Thyroid gland (tissue), 4 donors: ENCODE measurements at regions not wholly inside any gene's neighbourhood (a gene's known extent, or its start where the extent isn't known, plus 50 kb on each side); places are given as distances from the start of the nearest gene placed in this dataset.

Experiments
- DNase-seq, 2 donors: peaks; one replicate each; pipeline ENCODE4 v3.0.0-alpha.2; 2019
- H3K27ac ChIP-seq, 3 donors: fragments of 200-600 bp; sonication (generic); 1 replicate in 2 of 3; 2 replicates in 1 of 3; pipeline ENCODE4 v1.5.1; 2016 to 2019; ENCODE audit warnings: mild to moderate bottlenecking in 1 of 3, moderate library complexity in 1 of 3
- H3K27me3 ChIP-seq: fragments of 200-600 bp; sonication (generic); one replicate; pipeline ENCODE4 v1.5.1; 2019
- H3K36me3 ChIP-seq, 2 donors: fragments of 200-600 bp; sonication (generic); one replicate each; pipeline ENCODE4 v1.5.1; 2016 to 2019
- H3K4me1 ChIP-seq, 2 donors: fragments of 200-600 bp; sonication (generic); one replicate each; pipeline ENCODE4 v1.5.1; 2017 to 2019
- H3K4me3 ChIP-seq, 3 donors: fragments of 200-600 bp; sonication (generic); replicated peaks in 1 of 3; 1 replicate in 2 of 3; 2 replicates in 1 of 3; pipeline ENCODE4 v1.5.1; 2016; ENCODE audit warnings: mild to moderate bottlenecking in 1 of 3
- H3K9me3 ChIP-seq: fragments of 200-600 bp; sonication (generic); one replicate; pipeline ENCODE4 v1.5.1; 2017
- CTCF ChIP-seq, 6 experiments: fragments of 200-600 bp in 3 of 6; fragments of 450-650 bp in 3 of 6; sonication (generic) in 3 of 6; IDR thresholded peaks; one replicate each; pipeline ENCODE4 v1.5.1; 2016 to 2019; ENCODE audit warnings: antibody characterized with exemption in 6 of 6, mild to moderate bottlenecking in 2 of 6, inconsistent platforms in 1 of 6, moderate library complexity in 1 of 6
- POLR2A ChIP-seq, 2 donors: fragments of 450-650 bp; IDR thresholded peaks; one replicate each; pipeline ENCODE4 v1.6.1; 2017; ENCODE audit warnings: antibody characterized with exemption in 2 of 2, mild to moderate bottlenecking in 2 of 2, moderate library complexity in 1 of 2
- WGBS, 2 donors: methylation state at CpG; one replicate each; pipeline ENCODE4 v1.1.5; 2017; 5-methylcytosine and 5-hydroxymethylcytosine counted together
- intact Hi-C: fragments of 100-400 bp; cut with DNase I; formaldehyde crosslinking; loops from one replicate; pipeline ENCODE4 v1.15.1; 2023

GRCh38 chr2:13019781-13020180 lies 303.0 kb downstream of the TRIB2 start:
- H3K27me3 ChIP-seq = no peaks in the 10 kb centered on the region
- DNase-seq = no peak
- intact Hi-C loops = no loop called here
- TF ChIP-seq CTCF (IDR thresholded peaks at IDR 0.05) = no peak
- no peak for TF ChIP-seq POLR2A (IDR thresholded peaks at IDR 0.05)
- no peaks in the 10 kb centered on the region for H3K9me3 ChIP-seq
- H3K4me3 ChIP-seq = no peak overlapping the region
- H3K36me3 ChIP-seq = no peaks in the 10 kb centered on the region
- no peak overlapping the region for H3K27ac ChIP-seq
- 83 to 94% methylated on average over 3 of the region's 3 CpGs for WGBS, 2 donors
- H3K4me1 ChIP-seq = no peaks in the 10 kb centered on the region

DNA sequence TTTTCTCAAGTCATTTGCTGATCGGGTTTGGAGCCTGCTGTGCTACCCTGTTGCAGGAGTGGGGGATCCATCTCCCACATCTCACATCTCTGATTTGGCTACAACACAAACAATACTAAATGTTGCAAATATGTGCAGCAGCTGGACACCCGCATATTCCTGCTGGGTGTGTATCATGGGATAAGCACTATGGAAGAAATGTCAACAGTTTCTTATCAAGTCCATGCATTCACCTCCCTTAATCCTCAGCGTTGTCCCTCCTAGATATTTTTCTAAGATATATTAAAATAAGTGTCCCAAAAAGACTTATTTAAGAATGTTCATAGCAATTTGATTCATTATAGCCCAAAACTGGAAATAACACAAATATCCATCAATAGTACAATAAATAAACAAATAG lies 303.7 kb downstream of the TRIB2 start:
- H3K4me1 ChIP-seq = no peaks in the 10 kb centered on the region
- no peaks in the 10 kb centered on the region for H3K36me3 ChIP-seq
- no peaks in the 10 kb centered on the region for H3K9me3 ChIP-seq
- no peak overlapping the region for H3K4me3 ChIP-seq
- no peak for DNase-seq
- H3K27ac ChIP-seq = no peak overlapping the region
- 80 to 85% methylated on average over 3 of the region's 3 CpGs for WGBS, 2 donors
- no peaks in the 10 kb centered on the region for H3K27me3 ChIP-seq
- TF ChIP-seq POLR2A (IDR thresholded peaks at IDR 0.05) (no peak), CTCF (IDR thresholded peaks at IDR 0.05) (no peak)
- intact Hi-C loops = no loop called here

- Histone ChIP-seq H3K9me3 (no peaks in the 10 kb centered on the region), H3K27ac (no peak overlapping the region), H3K4me1 (no peaks in the 10 kb centered on the region), H3K4me3 (no peak overlapping the region), H3K36me3 (no peaks in the 10 kb centered on the region), H3K27me3 (no peaks in the 10 kb centered on the region)
- no peak for DNase-seq
- TF ChIP-seq CTCF (IDR thresholded peaks at IDR 0.05) (no peak), POLR2A (IDR thresholded peaks at IDR 0.05) (no peak)
- intact Hi-C loops = no loop called here
- 50 to 58% methylated on average over 3 of the region's 3 CpGs for WGBS, 2 donors
These were observed 304.8 kb downstream of the TRIB2 start for GRCh38 chr2:13021470-13021957.

GRCh38 chr2:13030606-13031005 lies 313.9 kb downstream of the TRIB2 start:
- no peak overlapping the region for H3K27ac ChIP-seq
- H3K4me3 ChIP-seq = no peak overlapping the region
- no peak for TF ChIP-seq CTCF (IDR thresholded peaks at IDR 0.05)
- TF ChIP-seq POLR2A (IDR thresholded peaks at IDR 0.05) = no peak
- DNase-seq = no peak
- no peaks in the 10 kb centered on the region for H3K27me3 ChIP-seq
- 92 to 96% methylated on average over 2 of the region's 2 CpGs for WGBS, 2 donors
- H3K9me3 ChIP-seq = no peaks in the 10 kb centered on the region
- H3K36me3 ChIP-seq = no peaks in the 10 kb centered on the region
- H3K4me1 ChIP-seq = no peaks in the 10 kb centered on the region
- intact Hi-C loops = no loop called here

DNA sequence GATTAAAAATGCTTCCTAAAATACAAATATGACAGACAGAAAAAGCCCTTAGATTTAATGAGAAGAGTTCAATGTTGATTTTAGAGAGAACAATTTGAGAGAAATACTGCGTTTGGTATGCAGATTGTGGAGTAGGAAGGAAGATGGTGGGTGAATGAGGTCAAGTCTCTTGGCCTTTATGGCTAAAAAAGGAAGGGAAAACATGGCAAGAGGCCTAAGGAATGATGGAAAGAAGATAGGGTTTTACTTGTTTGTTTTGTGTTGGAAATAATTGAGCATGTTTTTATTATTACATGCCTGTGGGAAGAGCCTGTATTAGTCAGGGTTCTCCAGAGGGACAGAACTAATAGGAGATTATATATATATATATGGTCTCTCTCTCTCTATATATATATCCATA lies 318.1 kb downstream of the TRIB2 start:
- 61 to 69% methylated on average over 1 of the region's 1 CpG for WGBS, 2 donors
- Histone ChIP-seq H3K27me3 (no peaks in the 10 kb centered on the region), H3K4me3 (no peak overlapping the region), H3K4me1 (no peaks in the 10 kb centered on the region), H3K9me3 (no peaks in the 10 kb centered on the region), H3K36me3 (no peaks in the 10 kb centered on the region), H3K27ac (no peak overlapping the region)
- intact Hi-C loops = no loop called here
- TF ChIP-seq CTCF (IDR thresholded peaks at IDR 0.05) (no peak), POLR2A (IDR thresholded peaks at IDR 0.05) (no peak)
- no peak for DNase-seq
